ENCODE measurements at regions not wholly inside any gene's neighbourhood (a gene's known extent, or its start where the extent isn't known, plus 50 kb on each side); places are given as distances from the start of the nearest gene placed in this dataset.
"Not testable (repeated sequence)": the region's sequence is repeated elsewhere in the genome, so short reads cannot be mapped to it uniquely, and the experiment has no call there.

GRCh38 chr2:16381511-16381910 is 284.1 kb downstream of the CYRIA start:
- no peak for ATAC-seq
- H3K9me3 ChIP-seq (ENCODE audit: control insufficient read depth, low read length, poor library complexity, severe bottlenecking), result no peaks in the 10 kb centered on the region
- Mint-ChIP-seq H3K36me3 (ENCODE audit: low read depth) (no peaks in the 10 kb centered on the region), H3K4me3 (no peak overlapping the region), H3K4me1 (no peaks in the 10 kb centered on the region), H3K27me3 (no peaks in the 10 kb centered on the region), H3K27ac (no peak overlapping the region)
- no peak for DNase-seq

DNA sequence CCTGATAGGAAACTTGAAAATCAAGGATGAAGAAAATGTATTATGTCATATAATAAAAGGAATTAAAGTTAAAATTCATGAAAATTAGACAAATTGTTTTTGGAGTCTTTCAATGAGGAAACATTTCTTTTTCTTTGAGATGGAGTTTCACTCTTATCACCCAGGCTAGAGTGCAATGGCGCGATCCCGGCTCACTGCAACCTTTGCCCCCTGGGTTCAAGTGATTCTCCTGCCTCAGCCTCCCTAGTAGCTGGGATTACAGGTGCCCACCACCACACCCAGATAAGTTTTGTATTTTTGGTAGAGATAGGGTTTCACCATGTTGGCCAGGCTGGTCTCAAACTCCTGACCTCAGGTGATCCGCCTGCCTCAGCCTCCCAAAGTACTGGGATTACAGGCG is 285.7 kb downstream of the CYRIA start:
- DNase-seq; H3K4me1 Mint-ChIP-seq; ATAC-seq; H3K27me3 Mint-ChIP-seq; H3K27ac Mint-ChIP-seq; H3K4me3 Mint-ChIP-seq; H3K9me3 ChIP-seq (ENCODE audit: control insufficient read depth, low read length, poor library complexity, severe bottlenecking); H3K36me3 Mint-ChIP-seq (ENCODE audit: low read depth): not testable (repeated sequence)

- not testable (repeated sequence) for H3K36me3 Mint-ChIP-seq (ENCODE audit: low read depth); H3K27ac Mint-ChIP-seq; H3K4me3 Mint-ChIP-seq; ATAC-seq; H3K27me3 Mint-ChIP-seq; DNase-seq; H3K4me1 Mint-ChIP-seq; H3K9me3 ChIP-seq (ENCODE audit: control insufficient read depth, low read length, poor library complexity, severe bottlenecking)
Measured at GRCh38 chr2:16379061-16379460, 286.6 kb downstream of the CYRIA start.

DNA sequence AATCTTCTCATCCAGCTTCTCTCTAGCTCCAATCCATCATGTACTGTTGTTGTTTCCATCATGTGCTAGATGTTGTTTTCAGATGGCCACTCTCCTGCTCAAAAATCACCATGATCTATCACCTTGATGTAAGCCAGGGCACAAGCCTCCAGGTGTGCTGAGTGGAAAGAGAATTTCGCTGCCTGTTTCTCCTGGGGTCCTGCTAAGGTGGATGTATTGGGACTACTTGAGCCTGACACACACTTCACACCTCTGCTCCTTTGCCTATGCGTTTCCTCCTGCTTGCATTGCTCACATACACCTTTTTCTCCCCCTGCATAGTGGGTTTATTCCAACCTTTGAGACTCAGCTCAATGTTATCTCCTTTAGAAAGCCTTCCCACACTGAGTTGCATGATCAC is 287.6 kb downstream of the CYRIA start:
- H3K9me3 ChIP-seq (ENCODE audit: control insufficient read depth, low read length, poor library complexity, severe bottlenecking), result no peaks in the 10 kb centered on the region
- Mint-ChIP-seq H3K36me3 (ENCODE audit: low read depth) (no peaks in the 10 kb centered on the region), H3K4me1 (no peaks in the 10 kb centered on the region), H3K4me3 (no peak overlapping the region), H3K27ac (no peak overlapping the region), H3K27me3 (no peaks in the 10 kb centered on the region)
- DNase-seq (no peak), ATAC-seq (no peak)

GRCh38 chr2:16375981-16376380 is 289.7 kb downstream of the CYRIA start:
- H3K27me3 Mint-ChIP-seq, result no peaks in the 10 kb centered on the region
- ATAC-seq (no peak), DNase-seq (no peak)
- no peaks in the 10 kb centered on the region for H3K9me3 ChIP-seq (ENCODE audit: control insufficient read depth, low read length, poor library complexity, severe bottlenecking)
- no peak overlapping the region for H3K4me3 Mint-ChIP-seq
- no peak overlapping the region for H3K27ac Mint-ChIP-seq
- no peaks in the 10 kb centered on the region for H3K36me3 Mint-ChIP-seq (ENCODE audit: low read depth)
- H3K4me1 Mint-ChIP-seq, result no peaks in the 10 kb centered on the region

GRCh38 chr2:16375351-16375750 is 290.3 kb downstream of the CYRIA start:
- no peaks in the 10 kb centered on the region for H3K36me3 Mint-ChIP-seq (ENCODE audit: low read depth)
- no peaks in the 10 kb centered on the region for H3K4me1 Mint-ChIP-seq
- H3K4me3 Mint-ChIP-seq, result no peak overlapping the region
- no peak overlapping the region for H3K27ac Mint-ChIP-seq
- H3K9me3 ChIP-seq (ENCODE audit: control insufficient read depth, low read length, poor library complexity, severe bottlenecking), result no peaks in the 10 kb centered on the region
- H3K27me3 Mint-ChIP-seq, result no peaks in the 10 kb centered on the region
- ATAC-seq (no peak), DNase-seq (no peak)

DNA sequence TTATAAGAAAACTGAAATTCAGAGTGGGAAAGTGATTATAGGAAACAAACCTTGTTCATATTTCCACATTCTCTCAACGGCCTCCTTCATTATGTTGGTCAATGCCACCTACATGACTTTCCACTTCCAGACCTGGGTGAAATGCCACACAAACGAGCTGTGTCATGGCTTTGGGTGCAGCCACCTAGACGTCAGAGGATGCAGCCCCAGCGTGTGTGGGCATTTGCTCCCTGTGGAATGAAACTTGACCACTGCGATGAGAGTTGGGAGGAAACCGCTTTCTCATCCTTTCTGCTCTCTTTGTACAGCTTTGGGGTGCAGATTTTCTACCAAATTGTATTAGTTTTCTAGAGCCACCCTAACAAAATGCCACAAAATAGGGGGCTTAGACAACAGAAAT is 291.0 kb downstream of the CYRIA start:
- H3K27ac Mint-ChIP-seq, result no peak overlapping the region
- no peaks in the 10 kb centered on the region for H3K9me3 ChIP-seq (ENCODE audit: control insufficient read depth, low read length, poor library complexity, severe bottlenecking)
- ATAC-seq (no peak), DNase-seq (no peak)
- no peaks in the 10 kb centered on the region for H3K4me1 Mint-ChIP-seq
- H3K4me3 Mint-ChIP-seq, result no peak overlapping the region
- H3K27me3 Mint-ChIP-seq, result no peaks in the 10 kb centered on the region
- H3K36me3 Mint-ChIP-seq (ENCODE audit: low read depth), result no peaks in the 10 kb centered on the region

DNA sequence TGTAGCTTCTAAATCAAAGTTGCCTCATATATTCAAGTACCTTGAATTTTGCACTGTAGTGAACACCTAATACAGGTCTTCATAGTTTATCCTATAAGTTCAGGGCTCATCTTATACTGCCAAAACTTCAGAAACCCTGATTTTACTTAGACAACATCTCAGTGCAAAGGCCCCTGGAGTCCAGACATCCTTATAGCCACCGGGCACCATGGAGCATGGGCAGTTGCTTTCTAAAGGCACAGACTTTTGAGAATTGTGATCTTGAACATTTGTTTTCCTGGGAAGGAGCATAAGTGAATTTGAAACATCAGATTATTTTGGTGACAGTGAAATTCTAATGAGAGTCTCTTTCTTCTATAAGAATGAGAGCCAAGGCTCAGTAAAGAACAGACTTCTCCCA is 292.3 kb downstream of the CYRIA start:
- Mint-ChIP-seq H3K36me3 (ENCODE audit: low read depth) (no peaks in the 10 kb centered on the region), H3K4me1 (no peaks in the 10 kb centered on the region), H3K27ac (no peak overlapping the region)

GRCh38 chr2:16371751-16372150 is 293.9 kb downstream of the CYRIA start:
- H3K27me3 Mint-ChIP-seq, result no peaks in the 10 kb centered on the region
- H3K27ac Mint-ChIP-seq, result no peak overlapping the region
- no peaks in the 10 kb centered on the region for H3K9me3 ChIP-seq (ENCODE audit: control insufficient read depth, low read length, poor library complexity, severe bottlenecking)
- no peaks in the 10 kb centered on the region for H3K36me3 Mint-ChIP-seq (ENCODE audit: low read depth)
- H3K4me3 Mint-ChIP-seq, result no peak overlapping the region
- no peak for ATAC-seq
- no peaks in the 10 kb centered on the region for H3K4me1 Mint-ChIP-seq
- no peak for DNase-seq

More for the DNA sequence above, 292.3 kb downstream of the CYRIA start:
- no peaks in the 10 kb centered on the region for H3K9me3 ChIP-seq (ENCODE audit: control insufficient read depth, low read length, poor library complexity, severe bottlenecking)
- Mint-ChIP-seq H3K4me3 (no peak overlapping the region), H3K27me3 (no peaks in the 10 kb centered on the region)
- DNase-seq, result no peak
- no peak for ATAC-seq

DNA sequence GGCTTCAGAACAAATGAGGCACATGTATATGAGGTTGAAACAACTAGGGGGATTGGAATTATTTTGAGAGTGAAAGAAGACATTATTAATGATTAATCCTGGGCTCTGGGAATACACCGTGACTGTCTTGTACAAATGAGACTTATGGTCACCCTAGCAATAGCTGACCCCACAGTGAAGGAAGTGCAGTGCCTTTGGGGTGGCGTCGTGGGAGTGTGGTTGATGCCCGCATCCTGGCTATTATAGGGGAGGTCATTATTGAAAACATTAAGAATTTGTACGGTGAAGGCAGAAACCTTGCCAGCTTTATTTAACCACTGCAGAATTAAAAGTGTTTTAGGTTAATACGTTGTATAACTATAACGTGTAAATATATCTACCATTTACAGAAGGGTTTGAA is 296.7 kb downstream of the CYRIA start:
- ATAC-seq (no peak), DNase-seq (no peak)
- Mint-ChIP-seq H3K27ac (no peak overlapping the region), H3K4me3 (no peak overlapping the region), H3K36me3 (ENCODE audit: low read depth) (no peaks in the 10 kb centered on the region), H3K4me1 (no peaks in the 10 kb centered on the region), H3K27me3 (no peaks in the 10 kb centered on the region)
- H3K9me3 ChIP-seq (ENCODE audit: control insufficient read depth, low read length, poor library complexity, severe bottlenecking), result no peaks in the 10 kb centered on the region

GRCh38 chr2:16368328-16368727 is 297.3 kb downstream of the CYRIA start:
- no peak overlapping the region for H3K27ac Mint-ChIP-seq
- H3K4me1 Mint-ChIP-seq, result no peaks in the 10 kb centered on the region
- no peak for DNase-seq
- no peaks in the 10 kb centered on the region for H3K27me3 Mint-ChIP-seq
- H3K9me3 ChIP-seq (ENCODE audit: control insufficient read depth, low read length, poor library complexity, severe bottlenecking), result no peaks in the 10 kb centered on the region
- no peak overlapping the region for H3K4me3 Mint-ChIP-seq
- ATAC-seq, result no peak
- H3K36me3 Mint-ChIP-seq (ENCODE audit: low read depth), result no peaks in the 10 kb centered on the region

GRCh38 chr2:16365366-16365765 is 300.3 kb downstream of the CYRIA start:
- DNase-seq, result no peak
- Mint-ChIP-seq H3K4me3 (no peak overlapping the region), H3K27me3 (no peaks in the 10 kb centered on the region), H3K27ac (no peak overlapping the region), H3K4me1 (no peaks in the 10 kb centered on the region), H3K36me3 (ENCODE audit: low read depth) (no peaks in the 10 kb centered on the region)
- ATAC-seq, result no peak
- no peaks in the 10 kb centered on the region for H3K9me3 ChIP-seq (ENCODE audit: control insufficient read depth, low read length, poor library complexity, severe bottlenecking)

DNA sequence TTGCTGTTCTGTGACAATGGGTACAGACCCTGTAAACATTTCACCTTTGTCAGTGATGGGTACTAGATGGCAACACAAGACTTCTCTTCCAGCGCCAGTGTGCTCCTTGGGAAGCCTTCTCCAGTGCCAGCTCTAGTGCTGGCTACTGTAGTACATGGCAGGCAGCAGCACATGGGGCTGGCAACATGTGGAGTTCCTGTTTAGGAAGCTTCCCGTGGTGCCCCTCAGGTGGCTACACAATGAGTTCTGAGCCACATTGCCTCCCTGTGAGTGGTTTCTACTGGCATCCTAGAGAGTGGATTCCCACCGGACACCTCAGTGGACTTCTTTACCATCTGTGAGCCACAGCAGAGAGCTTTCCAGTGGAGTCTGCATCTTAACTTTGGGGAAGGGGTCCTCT is 302.1 kb downstream of the CYRIA start:
- no peaks in the 10 kb centered on the region for H3K27me3 Mint-ChIP-seq
- DNase-seq (no peak), ATAC-seq (no peak)
- no peaks in the 10 kb centered on the region for H3K36me3 Mint-ChIP-seq (ENCODE audit: low read depth)
- no peak overlapping the region for H3K4me3 Mint-ChIP-seq
- H3K4me1 Mint-ChIP-seq, result no peaks in the 10 kb centered on the region
- H3K9me3 ChIP-seq (ENCODE audit: control insufficient read depth, low read length, poor library complexity, severe bottlenecking), result no peaks in the 10 kb centered on the region
- H3K27ac Mint-ChIP-seq, result no peak overlapping the region

DNA sequence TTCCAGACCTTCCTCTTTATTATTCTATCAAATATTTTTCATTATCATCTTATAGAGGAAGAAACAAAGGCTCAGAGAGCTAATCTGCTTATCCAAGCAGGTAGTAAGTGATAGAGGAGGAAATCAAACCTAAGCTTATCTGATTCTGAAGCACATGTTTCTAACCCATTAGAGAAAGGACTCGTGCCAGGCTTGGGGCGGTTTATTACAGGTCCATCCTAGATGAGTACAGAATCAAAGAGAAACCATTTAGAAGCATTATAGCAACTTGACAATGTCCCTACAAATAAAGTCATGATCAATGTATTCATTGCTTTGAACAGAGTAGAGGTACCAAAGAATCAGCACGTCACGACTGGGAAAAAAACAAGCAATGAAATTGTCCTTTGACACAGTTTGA is 303.0 kb downstream of the CYRIA start:
- Mint-ChIP-seq H3K27ac (no peak overlapping the region), H3K4me3 (no peak overlapping the region), H3K36me3 (ENCODE audit: low read depth) (no peaks in the 10 kb centered on the region), H3K4me1 (no peaks in the 10 kb centered on the region), H3K27me3 (no peaks in the 10 kb centered on the region)
- H3K9me3 ChIP-seq (ENCODE audit: control insufficient read depth, low read length, poor library complexity, severe bottlenecking), result no peaks in the 10 kb centered on the region
- ATAC-seq (no peak), DNase-seq (no peak)

Data from T-helper 17 cell (primary cell).